NCI-H146 treated with DMSO at 0.1 percent for 48 hours (cell line): ENCODE measurements at regions not wholly inside any gene's neighbourhood (a gene's known extent, or its start where the extent isn't known, plus 50 kb on each side); places are given as distances from the start of the nearest gene placed in this dataset.
"Not testable (repeated sequence)": the region's sequence is repeated elsewhere in the genome, so short reads cannot be mapped to it uniquely, and the experiment has no call there.

Experiments
- DNase-seq: peaks from one replicate; lab custom pipeline; 2025; ENCODE audit not compliant: unreplicated experiment; lab: John Stamatoyannopoulos, UW

DNA sequence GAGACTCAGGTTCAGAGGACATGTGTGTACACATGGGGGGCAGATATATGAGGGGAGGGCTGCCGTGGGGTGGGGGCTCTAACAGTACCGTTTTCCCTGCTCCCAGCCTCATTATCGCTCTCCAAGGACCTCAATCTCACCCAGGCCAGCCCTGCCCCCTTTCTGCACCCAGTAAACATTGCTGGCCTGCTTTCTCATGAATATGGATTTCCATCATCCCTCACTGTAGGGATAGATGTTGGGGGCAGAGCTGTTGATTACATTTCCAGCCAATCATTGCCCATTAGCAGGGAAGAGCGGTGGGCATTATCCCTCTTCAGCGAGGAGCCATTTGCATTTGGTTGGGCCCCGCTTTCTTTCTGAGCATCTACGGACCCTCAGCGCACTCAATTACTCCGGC is 273.8 kb downstream of the RPS6KC1 start:
- no peak for DNase-seq

DNA sequence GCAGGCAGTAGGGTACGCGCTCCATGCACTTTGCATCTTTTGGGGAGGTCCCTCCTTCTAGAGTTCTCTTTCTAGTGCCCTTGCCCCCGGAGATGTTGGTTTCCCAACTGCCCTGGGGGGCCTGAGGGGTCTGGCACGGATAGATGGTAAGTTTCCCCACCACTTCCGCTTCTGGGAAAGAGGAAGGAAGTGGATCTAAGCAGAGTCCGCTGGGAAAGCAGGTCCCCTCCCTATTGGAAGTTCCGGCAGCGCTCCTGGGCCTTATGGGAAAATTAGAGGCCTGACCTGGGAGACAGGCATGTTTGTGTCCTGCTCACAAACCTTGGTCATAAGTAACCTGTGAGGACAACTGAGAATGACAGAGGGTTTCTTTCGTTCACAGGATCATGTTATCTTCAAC is 274.4 kb downstream of the RPS6KC1 start:
- DNase-seq = no peak

DNA sequence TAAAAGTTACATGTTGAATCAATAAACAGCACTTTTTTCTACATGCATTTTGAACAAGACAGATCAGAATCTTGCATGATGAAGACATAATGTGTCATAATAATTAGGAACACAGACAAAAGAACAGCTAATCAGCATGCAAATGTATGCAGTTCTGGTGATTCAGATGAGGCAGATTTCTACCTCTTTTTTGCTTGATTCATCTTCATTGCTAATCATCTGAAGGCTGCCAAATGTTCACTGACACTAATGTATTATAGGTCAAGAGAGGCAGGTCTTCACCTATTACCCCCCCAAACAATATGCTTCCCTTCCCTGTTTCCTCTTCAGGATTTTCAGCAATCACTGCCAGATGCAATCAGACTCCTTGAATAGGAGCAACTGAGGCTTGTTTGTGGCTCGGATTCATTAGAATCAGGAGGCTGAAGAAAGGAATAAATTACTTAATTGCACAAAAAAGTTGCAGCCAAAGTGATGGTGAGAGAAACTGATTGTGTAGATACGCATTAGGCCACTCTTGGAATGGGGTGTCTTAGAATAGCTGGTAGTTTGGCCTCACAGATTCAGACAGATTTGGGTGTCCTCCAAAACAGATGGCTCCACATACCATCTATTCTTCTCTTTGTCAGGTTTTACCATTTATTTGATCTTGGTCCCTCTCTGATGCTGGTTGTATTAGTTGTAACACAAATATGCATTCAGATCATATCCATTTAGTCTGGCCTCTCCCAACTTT is 275.4 kb downstream of the RPS6KC1 start:
- no peak for DNase-seq

DNA sequence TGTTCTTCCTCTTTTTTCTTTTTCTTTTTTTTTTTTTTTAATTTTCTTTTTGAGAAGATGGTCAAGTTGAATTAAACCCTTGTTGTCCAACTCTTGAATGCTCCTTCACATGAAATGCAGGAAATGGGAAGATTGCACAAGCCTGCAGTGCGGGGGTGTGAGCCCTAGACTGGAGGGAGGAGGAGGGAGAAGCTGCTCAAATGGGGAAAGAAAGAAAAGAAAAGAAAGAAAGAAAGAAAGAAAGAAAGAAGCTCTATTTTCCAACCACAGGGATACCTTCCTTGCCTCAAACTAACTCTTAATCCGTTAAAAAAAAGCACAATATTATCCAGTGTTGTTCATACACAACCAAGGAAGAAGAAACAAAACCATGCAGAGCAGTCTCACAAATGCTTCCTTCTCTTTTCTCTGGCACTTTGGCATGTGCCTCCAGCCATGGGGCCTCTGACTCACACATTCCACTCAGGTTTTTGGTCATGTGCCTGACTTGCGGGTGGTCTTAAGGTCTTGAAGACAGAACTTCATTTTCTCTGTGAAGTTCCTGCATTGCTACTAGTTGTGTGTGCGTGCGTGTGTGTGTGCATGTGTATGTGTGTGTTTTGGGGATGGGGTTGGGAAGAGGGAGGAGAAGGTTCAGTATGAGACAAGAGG is 276.1 kb downstream of the RPS6KC1 start:
- DNase-seq = no peak

DNA sequence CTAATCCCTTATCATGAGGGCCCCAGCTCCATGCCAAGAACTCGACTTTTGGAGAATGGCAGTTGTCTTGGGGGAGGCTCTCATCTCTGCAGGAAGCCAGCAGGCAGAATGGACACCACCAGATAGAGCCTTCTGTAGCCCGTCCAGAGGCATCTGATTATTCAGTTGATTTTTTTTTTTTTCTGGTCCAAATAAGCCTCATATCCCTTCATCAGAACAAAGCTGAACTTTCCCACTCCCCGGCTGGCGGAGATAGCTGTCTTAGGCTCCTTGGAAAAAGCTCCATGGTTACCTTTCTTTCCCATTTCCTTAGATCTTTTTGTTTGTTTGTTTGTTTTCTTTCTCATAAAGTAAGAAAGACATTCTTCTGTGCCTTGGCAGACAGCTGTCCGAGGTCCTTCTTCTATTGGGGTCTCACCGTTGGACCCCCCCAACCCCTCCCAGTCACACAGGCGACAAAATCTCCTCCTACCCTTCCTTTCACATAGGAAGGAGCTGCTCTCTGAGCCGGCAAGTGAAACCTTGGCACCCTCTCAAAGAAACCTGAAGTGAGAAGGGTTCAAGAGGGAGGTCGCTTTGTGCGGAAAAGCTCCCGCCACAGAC is 278.5 kb downstream of the RPS6KC1 start:
- DNase-seq = no peak

DNA sequence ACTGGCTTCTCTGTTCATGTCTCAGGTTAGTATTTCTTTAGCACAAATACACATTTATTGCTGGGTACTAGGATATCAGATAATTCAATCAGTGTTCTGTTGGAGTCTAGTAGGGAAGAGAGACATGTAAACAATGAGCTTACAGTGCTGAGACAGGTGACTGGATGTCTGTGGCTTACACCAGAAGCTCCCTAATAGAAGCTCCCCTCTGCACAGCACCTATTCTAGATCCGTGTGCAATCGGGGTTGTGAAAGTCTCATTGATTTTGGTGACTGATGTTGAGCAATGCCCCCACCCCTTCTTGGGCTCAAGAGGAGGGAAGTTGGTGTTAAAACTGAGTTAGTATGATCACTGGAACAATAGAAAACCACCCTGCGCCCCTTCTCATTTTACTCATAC is 279.2 kb downstream of the RPS6KC1 start:
- no peak for DNase-seq

DNA sequence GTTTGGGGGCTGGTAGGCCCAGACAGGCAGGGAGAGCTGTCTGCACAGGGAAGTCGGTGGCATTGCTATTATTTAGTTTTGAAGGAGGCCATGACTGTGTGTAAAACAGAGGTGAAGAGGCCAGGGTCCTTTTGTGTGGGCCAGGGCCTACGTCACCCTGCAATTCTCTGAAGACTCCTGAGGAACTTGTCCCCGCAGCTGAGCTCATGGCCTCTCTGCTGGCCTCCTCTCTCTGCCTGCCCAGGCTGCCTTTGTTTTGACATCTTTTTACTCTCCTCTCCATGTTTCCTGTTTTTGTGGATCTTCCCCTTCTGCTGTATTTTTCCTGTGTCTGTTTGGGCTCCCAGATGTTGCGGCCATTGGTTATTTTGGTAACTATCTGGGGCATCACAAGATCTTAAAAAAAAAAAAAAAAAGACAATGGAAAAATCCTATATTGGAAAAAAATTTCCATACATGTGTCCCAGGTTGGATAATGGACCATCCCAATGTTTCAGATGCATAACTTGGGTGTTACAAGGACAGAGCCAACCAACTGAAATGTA is 280.7 kb downstream of the RPS6KC1 start:
- no peak for DNase-seq

DNA sequence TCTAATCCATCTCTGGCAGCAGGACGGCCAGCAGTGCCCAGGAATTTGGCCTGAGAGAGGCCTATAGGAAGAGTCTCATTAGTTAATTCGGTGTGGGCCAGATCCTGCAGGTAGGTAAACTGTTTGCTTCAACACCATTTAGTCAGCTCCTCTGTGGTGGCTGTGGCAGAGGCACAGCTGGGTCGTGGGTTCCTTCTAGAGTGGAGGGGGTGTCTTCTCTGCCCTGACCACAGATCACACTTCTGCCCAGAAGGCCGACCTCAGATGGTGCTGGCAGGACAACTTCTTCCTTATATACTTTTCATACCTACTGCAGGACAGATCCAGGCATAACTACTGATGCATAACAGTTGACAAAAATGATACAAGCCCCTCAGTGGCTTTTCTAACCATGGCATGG is 281.4 kb downstream of the RPS6KC1 start:
- no peak for DNase-seq

DNA sequence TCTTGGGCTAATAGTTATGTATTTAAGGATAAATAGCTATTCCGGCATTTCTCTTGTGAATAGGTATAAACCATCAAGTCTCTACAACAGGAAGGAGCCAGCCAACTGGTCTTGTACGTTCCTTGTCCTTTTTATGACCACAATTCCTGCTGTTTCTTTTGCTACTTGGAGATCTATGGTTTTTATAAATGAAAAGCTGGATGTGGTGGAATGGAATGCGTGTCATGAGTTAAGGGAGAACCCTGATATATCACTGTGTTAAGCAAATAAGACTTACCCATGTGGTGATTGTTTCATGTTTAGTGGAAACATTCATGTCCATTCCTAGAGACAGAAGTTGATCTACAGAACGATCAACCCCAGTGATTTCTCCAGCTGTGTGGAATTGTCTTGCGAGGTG is 282.1 kb downstream of the RPS6KC1 start:
- DNase-seq = no peak

DNA sequence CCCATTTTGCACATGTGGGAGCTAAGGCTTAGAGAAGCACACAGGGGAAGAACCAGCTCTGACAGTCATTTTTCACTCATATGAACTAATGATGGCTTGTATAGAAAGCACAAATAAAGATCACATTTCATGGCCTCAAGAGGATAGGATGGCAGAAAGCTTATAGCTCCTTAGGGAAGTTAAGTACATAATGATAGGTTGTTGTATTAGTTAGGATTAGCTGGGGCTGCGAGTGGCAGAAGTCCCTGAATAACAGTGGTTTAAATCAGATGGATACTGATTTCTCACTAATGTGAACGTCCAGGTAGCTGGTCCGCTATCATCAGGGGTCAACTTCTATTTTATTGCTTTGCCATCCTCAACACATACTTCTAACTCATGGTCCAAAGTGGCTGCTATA is 284.0 kb downstream of the RPS6KC1 start:
- no peak for DNase-seq

DNA sequence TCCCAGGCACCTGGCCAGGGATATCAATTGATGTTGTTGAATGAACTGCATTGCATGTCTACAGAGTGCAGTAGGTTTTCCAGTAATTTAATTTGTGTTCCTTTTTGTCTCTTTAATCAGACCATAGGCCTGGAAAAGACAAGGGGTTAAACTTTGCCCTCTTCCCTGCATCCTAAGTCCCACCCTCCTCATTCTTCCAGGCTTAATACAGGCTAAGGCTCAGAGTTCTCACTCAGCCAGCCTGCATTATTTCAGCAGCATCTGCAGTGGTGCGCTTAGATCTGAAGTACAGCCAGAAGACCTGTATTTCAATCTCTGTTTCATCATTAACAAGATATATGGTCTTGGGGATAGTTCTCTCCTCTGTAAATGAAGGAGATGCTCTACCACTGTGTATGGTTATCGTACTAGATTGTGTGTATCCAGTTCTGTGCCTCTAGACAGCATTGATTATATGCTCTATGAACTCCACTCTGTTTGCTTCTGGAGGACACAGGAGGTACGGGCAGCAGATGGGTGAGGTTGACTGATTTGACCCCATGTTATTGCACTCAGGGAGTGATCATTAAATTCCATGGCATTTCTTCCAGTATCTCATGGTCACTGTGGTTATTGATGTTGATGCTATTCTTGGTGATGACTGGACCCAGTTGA is 286.1 kb downstream of the RPS6KC1 start:
- no peak for DNase-seq

DNA sequence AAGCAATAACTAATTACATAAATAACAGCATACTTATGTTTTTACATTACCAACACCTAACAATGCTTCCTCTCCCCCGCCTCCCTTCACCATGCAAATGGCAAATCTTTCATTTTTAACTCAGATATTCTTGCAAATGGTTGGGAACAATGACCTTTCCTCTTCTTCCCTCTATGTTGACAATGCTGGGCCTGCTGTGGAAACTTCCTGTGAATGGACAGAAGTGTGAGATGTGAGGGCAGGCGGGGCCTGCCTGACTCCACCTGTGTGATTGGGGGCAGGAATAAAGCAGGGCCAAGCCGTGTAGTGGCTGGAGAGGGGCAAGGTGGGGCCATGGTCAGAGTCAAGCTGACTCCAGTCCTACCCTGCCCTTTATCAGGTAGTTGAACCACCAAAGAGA is 289.6 kb downstream of the RPS6KC1 start:
- DNase-seq = no peak

DNA sequence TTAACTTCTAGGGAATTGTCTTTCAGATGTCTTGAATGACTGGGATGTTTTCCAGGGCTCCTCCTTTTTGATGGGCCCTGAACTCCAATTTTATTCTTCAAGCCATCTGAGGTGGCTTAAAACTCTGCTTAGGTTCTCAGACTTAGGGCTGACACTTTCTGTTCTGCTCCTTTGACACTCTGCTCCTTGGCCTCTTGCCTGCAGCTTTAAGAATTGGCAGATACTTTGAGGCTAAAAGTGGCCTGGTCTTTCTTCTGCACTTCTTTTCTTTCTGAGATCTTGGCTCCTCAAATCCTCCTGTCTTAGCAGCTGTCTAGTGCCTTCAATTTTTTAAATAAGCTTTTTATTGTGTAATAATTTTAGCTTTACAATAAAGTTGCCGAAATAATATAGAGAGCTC is 294.6 kb downstream of the RPS6KC1 start:
- DNase-seq = no peak

DNA sequence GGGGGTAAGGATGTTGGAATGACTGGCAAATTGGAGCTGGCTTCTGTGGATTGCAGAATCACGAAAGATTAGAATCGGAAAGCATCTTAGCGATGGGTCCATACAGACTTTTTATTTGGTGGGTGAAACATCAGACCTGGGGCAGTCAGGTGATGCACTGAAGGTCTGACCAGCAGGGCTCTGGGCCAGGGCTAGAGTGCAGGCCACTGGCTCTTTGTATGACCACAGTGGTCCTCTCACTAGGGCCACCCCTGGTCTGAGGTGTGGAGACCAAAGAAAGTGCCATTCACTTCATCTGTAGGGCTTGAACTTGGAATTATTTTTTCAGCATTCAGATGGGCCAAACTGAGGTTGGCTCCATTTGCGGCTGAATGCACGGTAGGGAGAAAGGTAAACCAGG is 306.4 kb downstream of the RPS6KC1 start:
- no peak for DNase-seq

DNA sequence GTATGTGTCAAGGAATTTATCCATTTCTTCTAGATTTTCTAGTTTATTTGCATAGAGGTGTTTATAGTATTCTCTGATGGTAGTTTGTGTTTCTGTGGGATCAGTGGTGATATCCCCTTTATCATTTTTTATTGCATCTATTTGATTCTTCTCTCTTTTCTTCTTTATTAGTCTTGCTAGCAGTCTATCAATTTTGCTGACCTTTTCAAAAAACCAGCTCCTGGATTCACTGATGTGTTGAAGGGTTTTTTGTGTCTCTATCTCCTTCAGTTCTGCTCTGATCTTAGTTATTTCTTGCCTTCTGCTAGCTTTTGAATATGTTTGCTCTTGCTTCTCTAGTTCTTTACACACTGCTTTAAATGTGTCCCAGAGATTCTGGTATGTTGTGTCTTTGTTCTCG is 307.3 kb downstream of the RPS6KC1 start:
- DNase-seq = not testable (repeated sequence)

DNA sequence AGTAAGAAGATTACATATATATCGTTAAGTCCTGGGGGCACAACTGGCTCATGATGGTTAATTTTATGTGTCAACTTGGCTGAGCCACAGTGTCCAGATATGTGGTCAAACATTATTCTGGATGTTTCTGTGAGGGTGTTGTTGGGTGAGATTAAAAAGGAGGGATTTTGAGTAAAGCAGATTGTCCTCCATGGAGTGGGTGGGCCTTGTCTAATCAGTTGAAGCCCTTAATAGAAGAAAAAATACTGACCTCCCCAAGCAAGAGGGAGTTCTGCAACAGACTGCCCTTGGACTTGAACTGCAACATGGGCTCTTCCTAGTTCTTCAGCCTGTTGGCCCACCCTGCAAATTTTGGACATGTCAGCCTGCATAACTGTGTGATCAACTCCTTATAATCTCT is 311.6 kb downstream of the RPS6KC1 start:
- DNase-seq = no peak

DNA sequence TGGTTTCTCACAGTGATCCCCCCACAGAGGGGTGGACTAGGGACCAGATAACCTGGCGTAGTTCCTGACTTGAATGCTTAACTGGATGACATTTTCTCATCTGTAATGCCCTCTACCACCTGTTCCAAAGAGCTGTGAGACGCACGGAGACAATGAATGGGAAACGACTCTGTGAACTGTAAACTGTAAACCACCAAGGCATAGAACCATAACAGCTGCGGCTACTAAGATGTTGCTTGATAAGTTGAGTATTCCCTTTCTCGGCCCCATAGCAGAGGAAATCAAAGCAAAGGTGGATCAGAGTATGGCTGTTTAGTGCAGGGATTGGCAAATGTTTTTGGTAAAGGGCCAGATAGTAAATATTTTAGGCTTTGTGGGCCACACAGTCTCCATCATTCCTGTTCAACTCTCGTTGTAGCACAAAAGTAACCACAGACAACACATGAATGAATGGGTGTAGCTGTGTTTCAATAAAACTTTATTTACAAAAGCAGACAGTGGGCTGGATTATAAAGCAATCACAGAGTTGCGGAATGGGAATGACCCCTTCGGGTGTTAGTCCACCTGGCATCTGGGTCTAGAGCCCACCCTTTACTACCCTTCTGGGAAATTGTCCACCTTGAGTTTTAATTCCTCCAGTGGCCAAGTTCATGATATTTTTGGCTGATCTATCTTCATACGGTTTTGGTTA is 315.2 kb downstream of the RPS6KC1 start:
- DNase-seq = no peak

DNA sequence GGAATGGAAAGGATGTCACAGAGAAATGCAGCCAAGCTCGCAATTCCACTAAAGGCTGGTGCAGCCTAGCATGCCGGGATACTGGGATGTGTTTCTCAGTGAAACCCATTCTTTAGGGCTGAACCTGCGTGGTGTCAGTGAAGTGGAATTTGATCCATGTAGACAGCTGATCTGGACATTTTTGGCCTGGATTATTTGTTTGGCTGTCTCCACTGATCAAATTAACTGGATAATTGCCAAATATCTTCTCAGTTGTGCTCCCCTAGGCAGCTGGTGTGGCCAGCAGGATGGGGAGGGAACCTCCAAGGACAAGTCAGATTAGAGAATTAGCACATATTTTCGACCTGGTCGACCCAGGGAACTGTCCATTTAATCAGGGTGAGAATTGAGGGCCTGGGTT is 318.4 kb downstream of the RPS6KC1 start:
- DNase-seq = peak; percentile 36

DNA sequence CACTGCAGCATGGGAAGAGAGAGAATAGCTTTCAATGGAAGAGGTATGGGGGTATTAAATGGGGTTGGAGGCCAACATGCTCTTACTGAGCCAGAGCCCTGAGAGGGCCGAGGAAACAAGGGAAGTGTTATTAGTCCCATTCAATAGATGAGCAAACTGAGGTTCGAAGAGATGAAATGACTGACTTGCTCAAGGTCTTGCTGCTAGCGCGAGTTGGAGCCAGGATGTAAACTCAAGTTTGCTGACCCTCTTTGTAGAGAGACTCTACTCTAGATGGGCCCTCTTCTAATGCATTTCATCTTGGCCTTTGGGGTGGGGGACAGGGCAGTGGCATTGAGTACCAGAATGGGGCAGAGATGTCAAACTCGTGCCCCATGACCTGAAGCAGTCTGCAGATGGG is 319.5 kb downstream of the RPS6KC1 start:
- DNase-seq = no peak

DNA sequence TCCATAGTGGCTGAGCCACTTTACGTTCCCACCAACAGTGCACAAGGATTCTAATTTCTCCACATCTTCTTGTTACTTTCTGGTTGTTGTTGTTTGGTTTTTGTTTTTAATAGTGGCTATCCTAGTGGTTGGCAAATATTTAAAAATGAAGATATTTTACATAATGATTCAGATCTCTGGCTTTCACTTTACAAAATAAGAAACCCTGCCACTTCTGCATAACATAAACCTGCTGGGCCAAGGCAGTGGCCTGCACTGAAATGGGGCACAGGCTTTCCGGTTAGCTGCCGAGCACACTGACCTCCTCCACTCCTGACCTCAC is 320.4 kb downstream of the RPS6KC1 start:
- DNase-seq = no peak

DNA sequence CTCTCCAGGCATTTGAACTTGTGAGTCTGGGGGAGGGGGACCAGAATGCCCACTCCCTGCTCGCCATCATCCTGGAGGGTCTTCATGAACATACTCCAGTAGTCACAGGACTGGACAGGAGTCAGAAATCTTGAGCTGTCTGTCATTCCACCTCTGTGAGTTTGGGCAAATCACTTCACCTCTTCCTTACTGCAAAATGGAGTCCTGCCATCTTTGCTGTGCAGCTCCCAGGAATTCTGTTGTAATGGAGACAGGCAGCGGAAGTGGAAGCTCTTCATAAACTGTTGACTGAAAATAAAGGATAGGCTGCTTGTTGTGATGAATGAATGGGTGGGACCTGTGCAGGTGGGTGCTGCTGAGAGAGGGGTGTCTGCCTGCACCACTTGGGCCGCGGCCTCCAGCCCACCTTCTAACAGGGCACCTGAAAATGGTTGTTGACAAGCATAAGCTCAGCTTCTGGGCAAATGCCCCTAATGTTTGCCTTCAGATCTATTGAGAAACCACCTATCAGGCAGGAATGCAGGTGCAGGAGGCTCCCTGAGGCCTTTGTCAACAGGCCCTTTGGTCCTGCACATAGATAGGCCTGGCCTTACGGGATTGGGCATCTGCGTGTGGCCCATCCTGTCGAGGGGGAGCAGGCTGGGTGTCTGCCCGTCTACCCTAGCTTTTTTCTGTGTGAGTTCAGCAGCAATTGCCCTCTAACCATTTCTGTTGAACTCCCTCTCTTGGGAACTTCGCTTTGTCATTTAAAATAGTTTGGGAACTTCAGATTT is 321.0 kb downstream of the RPS6KC1 start:
- DNase-seq = peak; percentile 94
